H1 (cell line): ENCODE measurements at regions not wholly inside any gene's neighbourhood (a gene's known extent, or its start where the extent isn't known, plus 50 kb on each side); places are given as distances from the start of the nearest gene placed in this dataset.

Experiments used
- CTCF ChIA-PET: fragments of 300-600 bp; sonication (Branson Sonifier 250); formaldehyde crosslinking; loops from one replicate; lab custom pipeline; 2021; ENCODE audit not compliant: partially characterized antibody; lab: Charles Lee
- POLR2A ChIA-PET: fragments of 300-600 bp; sonication (Branson Sonifier 250); formaldehyde crosslinking; loops from one replicate; lab custom pipeline; 2021; ENCODE audit warnings: inconsistent platforms; ENCODE audit not compliant: partially characterized antibody; lab: Charles Lee
- DNase-seq, 2 experiments: peaks; one replicate each; pipeline versions ENCODE4 v3.0.0 to v3.0.0-alpha.2; 2010 to 2022; ENCODE audit warnings: low spot score in 2 of 2, low read depth in 1 of 2, mixed read lengths in 1 of 2
- FAIRE-seq: peaks from 2 replicates; lab custom pipeline; 2011; peaks lifted over from hg19 to GRCh38; lab: Jason Lieb, UNC
- H2AFZ ChIP-seq: 2 replicates; pipeline ENCODE4 v1.8.1; 2012; ENCODE audit warnings: low read length, inconsistent platforms
- H2AK5ac ChIP-seq: 2 replicates; pipeline ENCODE4 v1.6.1; 2013; ENCODE audit warnings: low read depth, low read length
- H2BK120ac ChIP-seq: replicated peaks from 2 replicates; pipeline ENCODE3; 2013; ENCODE audit warnings: low read depth, low read length, inconsistent platforms
- H2BK12ac ChIP-seq: 2 replicates; pipeline ENCODE4 v1.6.1; 2013; ENCODE audit warnings: low read depth, low read length
- H2BK15ac ChIP-seq: 2 replicates; pipeline ENCODE4 v1.6.1; 2013; ENCODE audit warnings: low read length
- H2BK20ac ChIP-seq: 2 replicates; pipeline ENCODE4 v1.6.1; 2013; ENCODE audit warnings: low read length
- H2BK5ac ChIP-seq: 2 replicates; pipeline ENCODE4 v1.6.1; 2013; ENCODE audit warnings: low read depth, low read length
- H3K14ac ChIP-seq: 2 replicates; pipeline ENCODE4 v1.6.1; 2013; ENCODE audit warnings: inconsistent platforms; ENCODE audit not compliant: insufficient read length
- H3K18ac ChIP-seq: 2 replicates; pipeline ENCODE4 v1.6.1; 2013; ENCODE audit warnings: low read length; ENCODE audit errors: extremely low read depth
- H3K23ac ChIP-seq: 2 replicates; pipeline ENCODE4 v1.6.1; 2013; ENCODE audit warnings: inconsistent platforms; ENCODE audit not compliant: insufficient read length
- H3K23me2 ChIP-seq: 2 replicates; pipeline ENCODE4 v1.6.1; 2013; ENCODE audit warnings: low read depth, low read length
- H3K27ac ChIP-seq: 2 replicates; pipeline ENCODE4 v1.6.1; 2011; ENCODE audit warnings: low read depth, low read length, inconsistent platforms
- H3K27me3 ChIP-seq, 4 experiments: replicated peaks in 1 of 4; 1 replicate in 1 of 4; 2 replicates in 3 of 4; pipeline versions ENCODE4 v1.6.1 to v1.8.1; 2011 to 2013; ENCODE audit warnings: low read length in 3 of 4, mild to moderate bottlenecking in 3 of 4, inconsistent platforms in 2 of 4, mixed read lengths in 2 of 4, moderate library complexity in 1 of 4; ENCODE audit not compliant: control insufficient read depth in 3 of 4, insufficient read depth in 3 of 4; ENCODE audit errors: extremely low read depth in 1 of 4
- H3K36me3 ChIP-seq, 4 experiments: 2 replicates each; pipeline versions ENCODE4 v1.6.1 to v1.8.1; 2011 to 2013; ENCODE audit warnings: mild to moderate bottlenecking in 4 of 4, low read length in 3 of 4, moderate library complexity in 2 of 4, control low read depth in 1 of 4, inconsistent platforms in 1 of 4; ENCODE audit not compliant: insufficient read depth in 4 of 4, control insufficient read depth in 2 of 4
- H3K4ac ChIP-seq: replicated peaks from 2 replicates; pipeline ENCODE3; 2013; ENCODE audit warnings: low read length, low read depth, mixed read lengths, inconsistent platforms; ENCODE audit not compliant: insufficient read length
- H3K4me1 ChIP-seq, 4 experiments: replicated peaks in 1 of 4; 1 replicate in 1 of 4; 2 replicates in 3 of 4; pipeline versions ENCODE4 v1.6.1 to v1.8.1; 2011 to 2013; ENCODE audit warnings: low read length in 3 of 4, inconsistent platforms in 2 of 4, mixed read lengths in 1 of 4; ENCODE audit not compliant: insufficient read depth in 4 of 4, control insufficient read depth in 3 of 4
- H3K4me2 ChIP-seq, 2 experiments: 2 replicates each; pipeline versions ENCODE4 v1.6.1 to v1.8.1; 2011 to 2013; ENCODE audit warnings: low read depth in 2 of 2, low read length in 2 of 2, control low read depth in 1 of 2, inconsistent platforms in 1 of 2, mild to moderate bottlenecking in 1 of 2; ENCODE audit not compliant: insufficient read depth in 1 of 2
- H3K4me3 ChIP-seq, 4 experiments: fragments of 200-600, 300-600 bp in 1 of 4; sonication (generic), shearing (Covaris generic), sonication (Bioruptor Twin) in 1 of 4; 2 replicates each; pipeline versions ENCODE4 v1.5.1 to v1.8.1; 2011 to 2016; ENCODE audit warnings: low read length in 4 of 4, low read depth in 3 of 4, control low read depth in 2 of 4, inconsistent platforms in 2 of 4, mild to moderate bottlenecking in 2 of 4, mixed read lengths in 1 of 4, moderate library complexity in 1 of 4; ENCODE audit not compliant: insufficient read depth in 2 of 4; ENCODE audit errors: extremely low read depth in 1 of 4
- H3K56ac ChIP-seq: replicated peaks from 2 replicates; pipeline ENCODE3; 2013; ENCODE audit warnings: low read depth, mild to moderate bottlenecking, mixed read lengths, low read length, inconsistent platforms; ENCODE audit not compliant: insufficient read length
- H3K79me1 ChIP-seq: 2 replicates; pipeline ENCODE4 v1.6.1; 2013; ENCODE audit warnings: low read depth, low read length, control low read depth
- H3K79me2 ChIP-seq, 2 experiments: 2 replicates each; pipeline versions ENCODE4 v1.6.1 to v1.8.1; 2012 to 2013; ENCODE audit warnings: low read length in 2 of 2, mild to moderate bottlenecking in 2 of 2, inconsistent platforms in 1 of 2; ENCODE audit not compliant: insufficient read depth in 2 of 2, control insufficient read depth in 1 of 2
- H3K9ac ChIP-seq, 4 experiments: replicated peaks in 1 of 4; 1 replicate in 1 of 4; 2 replicates in 3 of 4; pipeline versions ENCODE4 v1.6.1 to v1.8.1; 2011 to 2013; ENCODE audit warnings: low read depth in 3 of 4, low read length in 3 of 4, control low read depth in 2 of 4, mild to moderate bottlenecking in 2 of 4, moderate library complexity in 2 of 4, inconsistent platforms in 1 of 4; ENCODE audit errors: extremely low read depth in 1 of 4
- H3K9me3 ChIP-seq, 2 experiments: 2 replicates each; pipeline versions ENCODE4 v1.6.1 to v1.8.1; 2012 to 2013; ENCODE audit warnings: mild to moderate bottlenecking in 2 of 2, moderate library complexity in 2 of 2, control low read depth in 1 of 2, inconsistent platforms in 1 of 2, low read depth in 1 of 2, low read length in 1 of 2, mixed read lengths in 1 of 2; ENCODE audit not compliant: insufficient read depth in 2 of 2
- H4K20me1 ChIP-seq, 2 experiments: replicated peaks in 1 of 2; 2 replicates each; pipeline versions ENCODE3 to v1.8.1; 2011 to 2013; ENCODE audit warnings: inconsistent platforms in 2 of 2, low read length in 2 of 2, mild to moderate bottlenecking in 1 of 2; ENCODE audit not compliant: insufficient read depth in 2 of 2, control insufficient read depth in 1 of 2
- H4K5ac ChIP-seq: 2 replicates; pipeline ENCODE4 v1.6.1; 2013; ENCODE audit warnings: low read length, low read depth, mixed read lengths, inconsistent platforms; ENCODE audit not compliant: insufficient read length
- H4K8ac ChIP-seq: 2 replicates; pipeline ENCODE4 v1.8.0; 2013; ENCODE audit warnings: mild to moderate bottlenecking, moderate library complexity, low read length, inconsistent platforms; ENCODE audit not compliant: insufficient read depth; ENCODE audit errors: extremely low read depth
- H4K91ac ChIP-seq: replicated peaks from 2 replicates; pipeline ENCODE3; 2013; ENCODE audit warnings: low read length, mixed read lengths, inconsistent platforms; ENCODE audit not compliant: insufficient read length
- BACH1 ChIP-seq: IDR thresholded peaks from 2 replicates; pipeline ENCODE4 v1.6.1; 2012; ENCODE audit warnings: low read length, improper control_type of control experiment
- CHD1 ChIP-seq: IDR thresholded peaks from 2 replicates; pipeline ENCODE4 v1.6.1; 2012; ENCODE audit warnings: low read depth, low read length, improper control_type of control experiment
- EGR1 ChIP-seq: IDR thresholded peaks from 2 replicates; pipeline ENCODE4 v1.6.1; 2011; ENCODE audit warnings: low read depth, low read length, borderline replicate concordance
- JUND ChIP-seq: IDR thresholded peaks from 2 replicates; pipeline ENCODE4 v1.6.1; 2011; ENCODE audit warnings: mild to moderate bottlenecking, improper control_type of control experiment, low read length
- KDM5A ChIP-seq: fragments of 200-600 bp; IDR thresholded peaks from 2 replicates; pipeline ENCODE4 v1.7.1; 2012; ENCODE audit warnings: mild to moderate bottlenecking, low read length, inconsistent platforms, mixed read lengths
- NANOG ChIP-seq: IDR thresholded peaks from 2 replicates; pipeline ENCODE4 v1.6.1; 2011; ENCODE audit warnings: low read length, low read depth, mild to moderate bottlenecking, inconsistent platforms; ENCODE audit not compliant: insufficient read depth, poor library complexity, severe bottlenecking
- POLR2AphosphoS5 ChIP-seq: IDR thresholded peaks from 2 replicates; pipeline ENCODE4 v1.6.1; 2011; ENCODE audit warnings: low read depth, low read length
- POU5F1 ChIP-seq: IDR thresholded peaks from 2 replicates; pipeline ENCODE4 v1.6.1; 2011; ENCODE audit warnings: low read depth, mild to moderate bottlenecking, low read length, moderate library complexity
- RAD21 ChIP-seq, 2 experiments: IDR thresholded peaks in 1 of 2; conservative IDR thresholded peaks in 1 of 2; 2 replicates each; pipeline ENCODE4 v1.6.1; 2011; ENCODE audit warnings: low read depth in 2 of 2, low read length in 2 of 2, improper control_type of control experiment in 1 of 2, inconsistent platforms in 1 of 2, mild to moderate bottlenecking in 1 of 2, moderate library complexity in 1 of 2
- RNF2 ChIP-seq: fragments of 200-900, 300-1000 bp; sonication (generic); IDR thresholded peaks from 2 replicates; pipeline ENCODE4 v1.7.1; 2016; ENCODE audit warnings: borderline replicate concordance, low read depth, mild to moderate bottlenecking, antibody characterized with exemption, low read length; ENCODE audit not compliant: poor library complexity, severe bottlenecking; ENCODE audit errors: missing control alignments
- SIRT6 ChIP-seq: IDR thresholded peaks from one replicate; pipeline ENCODE4 v1.7.1; 2012; ENCODE audit warnings: low read length, inconsistent platforms
- SUZ12 ChIP-seq: fragments of 200-600 bp; sonication (generic); IDR thresholded peaks from 2 replicates; pipeline ENCODE4 v1.6.1; 2012; ENCODE audit warnings: mild to moderate bottlenecking, inconsistent platforms, low read length, moderate library complexity, mixed read lengths
- TAF1 ChIP-seq: IDR thresholded peaks from 2 replicates; pipeline ENCODE4 v1.6.1; 2011; ENCODE audit warnings: mild to moderate bottlenecking, low read depth, low read length
- TCF12 ChIP-seq: IDR thresholded peaks from 2 replicates; pipeline ENCODE4 v1.6.1; 2011; ENCODE audit warnings: low read depth, mild to moderate bottlenecking, low read length
- WGBS, 2 experiments: shearing (Covaris generic) in 1 of 2; methylation state at CpG; one replicate each; pipeline versions ENCODE4 v1.1.6 to v1.1.7; 2013 to 2015; ENCODE audit warnings: low lambda C conversion rate in 2 of 2, mixed read lengths in 2 of 2, inconsistent platforms in 1 of 2, low coverage in 1 of 2, missing lambda C conversion rate in 1 of 2; ENCODE audit not compliant: insufficient replicate concordance in 2 of 2, insufficient coverage in 1 of 2, insufficient read length in 1 of 2; ENCODE audit errors: extremely low coverage in 1 of 2, missing lambda C conversion rate in 1 of 2; 5-methylcytosine and 5-hydroxymethylcytosine counted together

DNA sequence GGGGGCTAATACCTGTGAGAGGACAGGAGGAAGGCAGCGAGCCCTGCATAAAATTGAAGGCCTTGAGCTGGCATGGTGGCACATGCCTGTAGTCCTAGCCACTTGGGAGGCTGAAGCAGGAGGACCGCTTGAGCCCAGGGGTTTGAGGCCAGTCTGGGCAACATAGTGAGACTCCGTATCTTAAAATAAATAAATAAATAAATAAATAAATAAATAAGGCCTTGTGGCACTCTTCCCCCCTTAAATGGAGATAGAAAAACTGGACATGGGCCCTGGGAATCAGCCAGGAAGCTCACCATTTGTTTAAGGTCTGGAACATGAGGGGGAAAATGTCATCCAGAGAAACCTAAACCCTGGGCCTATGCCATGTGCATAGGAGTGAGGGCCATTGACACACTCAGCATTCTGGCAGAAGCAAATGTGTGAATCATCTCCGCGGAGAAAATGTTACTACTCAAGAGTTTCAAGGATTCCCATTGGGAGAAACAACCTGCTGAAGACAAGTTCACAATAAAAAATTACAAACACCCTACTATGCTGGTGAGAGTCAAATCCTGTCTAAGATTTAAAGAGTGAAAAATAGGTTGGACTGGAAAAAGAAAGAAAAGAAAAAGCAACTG is 51.9 kb upstream of the UBR2 start:
- H4K20me1 ChIP-seq: no peaks in the 10 kb centered on the region
- WGBS, 2 experiments: 89% methylated on average over 5 of the region's 5 CpGs; no CpG with 5 or more reads in 1 of the 2 experiments
- CTCF ChIA-PET: interaction anchor here (1.0 to 4.2 kb wide), 8 partner anchors 14 to 309 kb away, joined by 3 to 21 read pairs (median 3); no protein-coding TSS in a partner anchor
- no peak for TF ChIP-seq TAF1
- no peak for TF ChIP-seq SUZ12
- TF ChIP-seq BACH1: no peak
- TF ChIP-seq POLR2AphosphoS5: no peak
- no peak for TF ChIP-seq TCF12
- TF ChIP-seq KDM5A: no peak
- no peak for TF ChIP-seq EGR1
- no peak for TF ChIP-seq NANOG
- TF ChIP-seq SIRT6: no peak
- no peak for TF ChIP-seq CHD1
- TF ChIP-seq JUND: no peak
- TF ChIP-seq POU5F1: no peak
- TF ChIP-seq RAD21 (IDR thresholded peaks at IDR 0.05 in 1 of 2, conservative IDR thresholded peaks at IDR 0.05 in 1 of 2; ENCODE audit: low read depth in 2 of 2, low read length in 2 of 2): no peak
- TF ChIP-seq RNF2: no peak

More for the DNA sequence above, 51.9 kb upstream of the UBR2 start:
- H3K4ac ChIP-seq: no peak overlapping the region
- H3K79me2 ChIP-seq: no peaks in the 10 kb centered on the region
- H2BK12ac ChIP-seq: no peak overlapping the region
- no peaks in the 10 kb centered on the region for H3K79me1 ChIP-seq
- H3K4me2 ChIP-seq: no peak overlapping the region
- H3K23ac ChIP-seq: no peak overlapping the region
- H2BK15ac ChIP-seq: no peak overlapping the region
- H3K36me3 ChIP-seq: no peaks in the 10 kb centered on the region
- no peak overlapping the region for H3K18ac ChIP-seq
- H3K9ac ChIP-seq: no peak overlapping the region
- no peak overlapping the region for H4K5ac ChIP-seq
- no peak overlapping the region for H3K56ac ChIP-seq
- H2AK5ac ChIP-seq: no peak overlapping the region
- no peaks in the 10 kb centered on the region; a peak in 1 of 7 replicates for H3K27me3 ChIP-seq
- DNase-seq: no peak
- POLR2A ChIA-PET: interaction anchor here (1.2 kb wide), 2 partner anchors 9 to 59 kb away, joined by 3 read pairs; no protein-coding TSS in a partner anchor
- H3K14ac ChIP-seq: no peak overlapping the region
- H3K4me3 ChIP-seq: no peak overlapping the region
- H4K91ac ChIP-seq: no peak overlapping the region
- H3K4me1 ChIP-seq: no peaks in the 10 kb centered on the region
- H2BK20ac ChIP-seq: no peak overlapping the region
- H4K8ac ChIP-seq: no peak overlapping the region
- H3K23me2 ChIP-seq: no peaks in the 10 kb centered on the region; the same call in 1 of the 2 replicates
- no peak overlapping the region for H3K27ac ChIP-seq
- no peaks in the 10 kb centered on the region for H3K9me3 ChIP-seq
- no peak overlapping the region for H2BK5ac ChIP-seq
- no peak overlapping the region for H2BK120ac ChIP-seq
- peak overlapping the region; percentile 89; the same call in 1 of the 2 replicates for H2AFZ ChIP-seq
- FAIRE-seq: no peak
